ENCODE measurements at regions not wholly inside any gene's neighbourhood (a gene's known extent, or its start where the extent isn't known, plus 50 kb on each side); places are given as distances from the start of the nearest gene placed in this dataset.

DNA sequence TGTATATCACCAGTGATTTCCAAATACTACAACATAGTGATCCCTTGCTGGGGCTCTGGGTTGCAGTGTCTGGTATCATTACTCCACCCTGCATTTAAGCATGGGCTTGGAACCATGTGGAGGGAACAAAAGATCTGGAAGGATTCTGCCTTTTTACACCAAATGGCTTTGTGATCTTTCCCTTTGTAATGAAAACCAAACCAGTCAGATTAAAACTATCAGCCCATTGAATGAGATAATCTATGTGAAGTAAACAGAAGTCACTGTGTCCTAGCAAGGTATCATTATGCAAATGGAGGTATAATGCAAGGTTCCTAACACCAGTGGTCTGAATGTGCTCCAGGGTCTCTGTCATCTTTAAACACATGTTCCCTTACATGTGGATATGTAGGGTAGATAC lies 474.7 kb upstream of the TNP1 start:
- no peaks in the 10 kb centered on the region for H3K4me1 Mint-ChIP-seq
- DNase-seq (no peak), ATAC-seq (replicated peaks in 1 of 4) (no peak)
- Histone ChIP-seq H3K36me3 (ENCODE audit: control insufficient read depth in 2 of 2, extremely low read depth in 1 of 2, insufficient read depth in 1 of 2, low read length in 1 of 2) (no peaks in the 10 kb centered on the region), H3K4me1 (ENCODE audit: control insufficient read depth in 1 of 2, extremely low read depth in 1 of 2, insufficient read depth in 2 of 2, low read length in 2 of 2) (no peaks in the 10 kb centered on the region), H3K27ac (ENCODE audit: low read length) (no peak overlapping the region), H3K4me3 (ENCODE audit: control insufficient read depth in 1 of 2, extremely low read depth in 1 of 2, low read length in 1 of 2) (no peak overlapping the region), H3K27me3 (replicated peaks in 1 of 2; ENCODE audit: control insufficient read depth in 2 of 2, extremely low read depth in 1 of 2, insufficient read depth in 2 of 2, low read length in 1 of 2) (no peaks in the 10 kb centered on the region), H3K9me3 (no peaks in the 10 kb centered on the region)
- ChIA-PET POLR2A (no interaction called here), CTCF (no interaction called here)
- no peak overlapping the region for H3K4me3 Mint-ChIP-seq
- H3K27me3 Mint-ChIP-seq = no peaks in the 10 kb centered on the region
- peaks cover 0 to 4% (median 0%) of the 10 kb centered on the region in 3 donors for H3K9me3 Mint-ChIP-seq
- no peak overlapping the region for H3K27ac Mint-ChIP-seq
- H3K36me3 Mint-ChIP-seq = no peaks in the 10 kb centered on the region

DNA sequence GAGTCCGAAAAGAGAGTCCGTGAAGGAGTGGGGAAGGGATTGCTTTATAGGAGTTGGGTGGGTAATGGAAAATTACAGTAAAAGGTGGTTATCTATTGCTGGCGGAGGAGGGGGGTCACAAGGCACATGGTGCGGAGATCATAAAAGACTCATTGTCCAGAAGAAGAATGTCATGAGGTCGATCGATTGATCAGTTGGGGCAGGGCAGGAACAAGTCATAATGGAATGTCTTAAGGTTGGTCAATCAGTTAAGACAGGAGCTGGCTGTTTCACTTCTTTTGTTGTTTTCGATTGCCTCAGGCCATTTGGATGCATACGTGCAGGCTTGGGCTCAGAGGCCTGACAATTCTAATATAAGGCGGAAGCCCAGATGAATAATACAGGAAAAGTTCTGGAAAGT lies 473.0 kb upstream of the TNP1 start:
- DNase-seq (no peak), ATAC-seq (replicated peaks in 1 of 4) (no peak)
- Histone ChIP-seq H3K9me3 (no peaks in the 10 kb centered on the region), H3K4me3 (ENCODE audit: control insufficient read depth in 1 of 2, extremely low read depth in 1 of 2, low read length in 1 of 2) (no peak overlapping the region), H3K27ac (ENCODE audit: low read length) (no peak overlapping the region), H3K27me3 (replicated peaks in 1 of 2; ENCODE audit: control insufficient read depth in 2 of 2, extremely low read depth in 1 of 2, insufficient read depth in 2 of 2, low read length in 1 of 2) (no peaks in the 10 kb centered on the region), H3K4me1 (ENCODE audit: control insufficient read depth in 1 of 2, extremely low read depth in 1 of 2, insufficient read depth in 2 of 2, low read length in 2 of 2) (no peaks in the 10 kb centered on the region), H3K36me3 (ENCODE audit: control insufficient read depth in 2 of 2, extremely low read depth in 1 of 2, insufficient read depth in 1 of 2, low read length in 1 of 2) (no peaks in the 10 kb centered on the region)
- Mint-ChIP-seq H3K27ac (no peak overlapping the region), H3K36me3 (no peaks in the 10 kb centered on the region), H3K27me3 (no peaks in the 10 kb centered on the region), H3K9me3 (peaks cover 0 to 4% (median 0%) of the 10 kb centered on the region in 3 donors), H3K4me3 (no peak overlapping the region), H3K4me1 (no peaks in the 10 kb centered on the region)
- ChIA-PET CTCF (no interaction called here), POLR2A (no interaction called here)
- 94% methylated on average over 9 of the region's 9 CpGs for WGBS (ENCODE audit: insufficient coverage)

DNA sequence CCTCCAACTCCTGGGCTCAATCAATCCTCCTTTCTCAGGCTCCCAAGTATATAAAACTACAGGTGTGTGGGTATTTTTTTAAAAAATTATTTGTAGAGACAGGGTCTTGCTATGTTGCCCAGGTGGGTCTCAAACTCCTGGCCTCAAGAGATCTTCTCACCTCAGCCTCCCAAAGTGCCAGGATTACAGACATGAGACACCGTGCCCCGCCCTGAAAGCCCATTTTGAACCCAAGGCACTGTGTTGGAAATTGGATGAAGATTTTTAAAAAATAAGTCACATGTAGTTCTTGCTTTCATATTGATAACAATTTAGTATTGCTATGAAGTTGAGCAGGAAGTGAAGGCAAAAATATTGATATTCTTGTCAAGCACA lies 472.5 kb upstream of the TNP1 start:
- Histone ChIP-seq H3K27ac (ENCODE audit: low read length) (no peak overlapping the region), H3K9me3 (no peaks in the 10 kb centered on the region), H3K27me3 (replicated peaks in 1 of 2; ENCODE audit: control insufficient read depth in 2 of 2, extremely low read depth in 1 of 2, insufficient read depth in 2 of 2, low read length in 1 of 2) (no peaks in the 10 kb centered on the region), H3K4me1 (ENCODE audit: control insufficient read depth in 1 of 2, extremely low read depth in 1 of 2, insufficient read depth in 2 of 2, low read length in 2 of 2) (no peaks in the 10 kb centered on the region), H3K4me3 (ENCODE audit: control insufficient read depth in 1 of 2, extremely low read depth in 1 of 2, low read length in 1 of 2) (no peak overlapping the region), H3K36me3 (ENCODE audit: control insufficient read depth in 2 of 2, extremely low read depth in 1 of 2, insufficient read depth in 1 of 2, low read length in 1 of 2) (no peaks in the 10 kb centered on the region)
- no peak for DNase-seq
- no peaks in the 10 kb centered on the region for H3K36me3 Mint-ChIP-seq
- no peak overlapping the region for H3K27ac Mint-ChIP-seq
- WGBS (ENCODE audit: insufficient coverage) = no CpG with 5 or more reads among the region's 2 CpGs
- no peaks in the 10 kb centered on the region for H3K4me1 Mint-ChIP-seq
- no peak for ATAC-seq (replicated peaks in 1 of 4)
- peaks cover 0 to 3% (median 0%) of the 10 kb centered on the region in 3 donors for H3K9me3 Mint-ChIP-seq
- peaks cover 0 to 2% of the 10 kb centered on the region in 2 donors for H3K27me3 Mint-ChIP-seq
- ChIA-PET POLR2A (no interaction called here), CTCF (no interaction called here)
- no peak overlapping the region for H3K4me3 Mint-ChIP-seq

DNA sequence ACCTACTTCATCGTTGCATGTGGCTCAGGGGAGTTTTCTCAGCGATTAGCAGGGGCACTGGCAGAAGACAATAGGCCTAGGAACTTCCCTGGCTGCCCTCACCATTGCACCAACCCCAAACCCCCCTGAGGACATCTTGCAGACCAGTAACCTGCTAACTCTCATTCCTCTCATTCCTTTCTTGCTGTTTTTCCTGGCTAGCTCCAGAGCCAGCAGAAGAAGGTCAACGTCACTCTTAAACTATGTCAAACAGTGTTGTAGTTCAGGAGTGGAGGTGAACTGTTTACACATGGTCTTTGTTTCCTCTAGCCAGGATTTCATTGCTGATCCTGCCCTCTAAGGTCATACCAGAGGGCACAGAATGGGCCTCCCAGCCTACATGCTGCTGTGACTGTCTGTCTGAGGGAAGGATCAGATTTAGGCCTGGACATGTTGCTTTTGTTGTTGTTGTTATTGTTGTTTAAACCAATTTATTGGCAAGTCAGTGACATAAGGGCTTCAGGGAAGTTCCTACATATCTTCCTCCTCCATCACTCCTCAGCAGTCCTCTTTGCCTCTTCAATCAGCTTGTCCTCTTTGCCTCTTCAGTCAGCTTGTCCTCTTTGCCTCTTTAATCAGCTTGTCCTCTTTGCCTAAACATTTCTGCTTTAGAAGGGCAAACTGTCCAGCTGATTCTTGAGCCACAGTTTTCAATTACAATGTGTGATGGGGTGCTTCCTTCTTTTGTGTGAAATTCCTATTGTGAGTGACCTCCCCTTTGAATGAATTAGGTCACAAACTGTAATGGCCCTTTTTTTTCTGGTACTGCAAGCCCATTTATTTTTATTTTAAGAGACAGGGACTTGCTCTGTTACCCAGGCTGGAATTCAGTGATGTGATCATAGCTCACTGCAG lies 471.9 kb upstream of the TNP1 start:
- Mint-ChIP-seq H3K27ac (no peak overlapping the region), H3K36me3 (no peaks in the 10 kb centered on the region), H3K27me3 (peaks cover 2 to 3% of the 10 kb centered on the region in 2 donors), H3K9me3 (no peaks in the 10 kb centered on the region), H3K4me1 (no peaks in the 10 kb centered on the region), H3K4me3 (no peak overlapping the region)
- DNase-seq (no peak), ATAC-seq (replicated peaks in 1 of 4) (no peak)
- ChIA-PET POLR2A (no interaction called here), CTCF (no interaction called here)
- no peak overlapping the region for H3K27ac ChIP-seq (ENCODE audit: low read length)
- no CpG with 5 or more reads among the region's 3 CpGs for WGBS (ENCODE audit: insufficient coverage)
- H3K36me3 ChIP-seq (ENCODE audit: control insufficient read depth in 2 of 2, extremely low read depth in 1 of 2, insufficient read depth in 1 of 2, low read length in 1 of 2) = no peaks in the 10 kb centered on the region
- no peak overlapping the region for H3K4me3 ChIP-seq (ENCODE audit: control insufficient read depth in 1 of 2, extremely low read depth in 1 of 2, low read length in 1 of 2)
- no peaks in the 10 kb centered on the region for H3K27me3 ChIP-seq (replicated peaks in 1 of 2; ENCODE audit: control insufficient read depth in 2 of 2, extremely low read depth in 1 of 2, insufficient read depth in 2 of 2, low read length in 1 of 2)
- H3K9me3 ChIP-seq = no peaks in the 10 kb centered on the region
- no peaks in the 10 kb centered on the region for H3K4me1 ChIP-seq (ENCODE audit: control insufficient read depth in 1 of 2, extremely low read depth in 1 of 2, insufficient read depth in 2 of 2, low read length in 2 of 2)

DNA sequence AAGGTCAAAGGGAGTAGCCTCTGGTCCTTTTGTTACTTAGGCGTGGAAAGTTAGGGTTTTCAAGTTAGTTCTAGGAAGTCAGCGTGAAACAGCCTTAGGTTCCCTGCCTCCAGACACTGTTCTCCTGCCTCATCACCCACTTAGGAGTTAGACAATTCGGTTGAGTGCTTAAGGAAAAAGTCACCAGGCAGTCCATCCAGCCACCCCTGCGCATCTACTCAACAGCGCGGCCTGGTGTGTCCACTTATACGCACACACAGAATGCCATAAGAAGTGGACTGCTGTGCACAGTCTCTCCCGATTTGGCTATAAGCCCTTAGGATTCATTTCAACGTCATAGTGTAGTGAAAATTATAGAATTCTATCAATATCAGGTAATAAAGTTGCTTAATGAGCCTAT lies 470.8 kb upstream of the TNP1 start:
- no peak overlapping the region for H3K4me3 Mint-ChIP-seq
- H3K27me3 ChIP-seq (replicated peaks in 1 of 2; ENCODE audit: control insufficient read depth in 2 of 2, extremely low read depth in 1 of 2, insufficient read depth in 2 of 2, low read length in 1 of 2) = no peaks in the 10 kb centered on the region
- CTCF ChIA-PET = no interaction called here
- WGBS (ENCODE audit: insufficient coverage) = no CpG with 5 or more reads among the region's 9 CpGs
- H3K36me3 ChIP-seq (ENCODE audit: control insufficient read depth in 2 of 2, extremely low read depth in 1 of 2, insufficient read depth in 1 of 2, low read length in 1 of 2) = no peaks in the 10 kb centered on the region
- no peak overlapping the region for H3K27ac Mint-ChIP-seq
- DNase-seq = no peak
- H3K9me3 Mint-ChIP-seq = peaks cover 0 to 3% (median 1%) of the 10 kb centered on the region in 3 donors
- H3K4me1 Mint-ChIP-seq = no peaks in the 10 kb centered on the region
- H3K27ac ChIP-seq (ENCODE audit: low read length) = no peak overlapping the region
- H3K9me3 ChIP-seq = no peaks in the 10 kb centered on the region
- no peaks in the 10 kb centered on the region for H3K4me1 ChIP-seq (ENCODE audit: control insufficient read depth in 1 of 2, extremely low read depth in 1 of 2, insufficient read depth in 2 of 2, low read length in 2 of 2)
- POLR2A ChIA-PET = no interaction called here
- peaks cover 2 to 5% of the 10 kb centered on the region in 2 donors for H3K27me3 Mint-ChIP-seq
- no peak for ATAC-seq (replicated peaks in 1 of 4)
- peaks cover 4% of the 10 kb centered on the region for H3K36me3 Mint-ChIP-seq
- no peak overlapping the region for H3K4me3 ChIP-seq (ENCODE audit: control insufficient read depth in 1 of 2, extremely low read depth in 1 of 2, low read length in 1 of 2)

DNA sequence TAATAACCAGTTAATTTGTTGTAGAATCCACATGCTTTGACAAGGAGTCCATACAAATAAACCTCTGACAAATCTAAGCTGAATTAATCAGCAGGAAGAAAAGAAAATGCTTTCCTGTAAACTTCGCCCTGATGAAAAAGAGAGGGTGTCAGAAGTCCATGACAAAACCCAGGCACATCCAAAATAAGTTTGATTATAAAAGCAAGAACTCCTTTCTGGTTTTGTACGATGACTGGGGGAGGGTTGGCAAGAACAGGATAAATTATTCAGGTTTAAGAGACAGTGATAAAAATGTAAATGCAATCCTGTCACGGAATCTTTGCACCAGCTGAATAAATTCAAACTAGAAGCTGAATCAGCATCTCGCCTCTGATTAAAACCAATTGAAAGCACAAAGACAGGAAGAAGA lies 469.2 kb upstream of the TNP1 start:
- H3K36me3 ChIP-seq (ENCODE audit: control insufficient read depth in 2 of 2, extremely low read depth in 1 of 2, insufficient read depth in 1 of 2, low read length in 1 of 2) = peaks cover 0 to 2% of the 10 kb centered on the region in 2 donors
- CTCF ChIA-PET = interaction anchor here in 1 of 2 donors (0.6 kb wide), 1 partner anchor 184 kb away, joined by 3 read pairs; no protein-coding TSS in a partner anchor
- 86% methylated on average over 2 of the region's 4 CpGs for WGBS (ENCODE audit: insufficient coverage)

More for the DNA sequence above, 469.2 kb upstream of the TNP1 start:
- Histone ChIP-seq H3K4me1 (ENCODE audit: control insufficient read depth in 1 of 2, extremely low read depth in 1 of 2, insufficient read depth in 2 of 2, low read length in 2 of 2) (no peaks in the 10 kb centered on the region), H3K9me3 (no peaks in the 10 kb centered on the region), H3K27me3 (replicated peaks in 1 of 2; ENCODE audit: control insufficient read depth in 2 of 2, extremely low read depth in 1 of 2, insufficient read depth in 2 of 2, low read length in 1 of 2) (no peaks in the 10 kb centered on the region), H3K4me3 (ENCODE audit: control insufficient read depth in 1 of 2, extremely low read depth in 1 of 2, low read length in 1 of 2) (no peak overlapping the region), H3K27ac (ENCODE audit: low read length) (no peak overlapping the region)
- POLR2A ChIA-PET = no interaction called here
- Mint-ChIP-seq H3K36me3 (peaks cover 17% of the 10 kb centered on the region), H3K27ac (no peak overlapping the region), H3K27me3 (peaks cover 3 to 7% of the 10 kb centered on the region in 2 donors), H3K4me1 (no peaks in the 10 kb centered on the region), H3K9me3 (peaks cover 9 to 10% (median 9%) of the 10 kb centered on the region in 3 donors), H3K4me3 (no peak overlapping the region)
- ATAC-seq (replicated peaks in 1 of 4) = no peak
- no peak for DNase-seq
